GM18507 (cell line): ENCODE measurements at regions not wholly inside any gene's neighbourhood (a gene's known extent, or its start where the extent isn't known, plus 50 kb on each side); places are given as distances from the start of the nearest gene placed in this dataset.

Source experiments
- DNase-seq: peaks from one replicate; pipeline ENCODE4 v3.0.0; 2011; ENCODE audit warnings: low read depth; ENCODE audit not compliant: insufficient read length; ENCODE audit errors: extremely low spot score
- FAIRE-seq: peaks from 2 replicates; lab custom pipeline; 2011; peaks lifted over from hg19 to GRCh38; lab: Jason Lieb, UNC

GRCh38 chr5:15236911-15237508, 263.0 kb upstream of the FBXL7 start:
- no peak for FAIRE-seq

GRCh38 chr5:15234911-15235310, 265.1 kb upstream of the FBXL7 start:
- no peak for FAIRE-seq
- DNase-seq, result no peak

More at GRCh38 chr5:15236911-15237508, 263.0 kb upstream of the FBXL7 start:
- no peak for DNase-seq

GRCh38 chr5:15234366-15234765, 265.6 kb upstream of the FBXL7 start:
- no peak for FAIRE-seq
- DNase-seq, result no peak

GRCh38 chr5:15233566-15233965, 266.4 kb upstream of the FBXL7 start:
- DNase-seq, result no peak
- FAIRE-seq, result no peak

- no peak for DNase-seq
- FAIRE-seq, result no peak
Observed at GRCh38 chr5:15222156-15222555, 277.8 kb upstream of the FBXL7 start.

- FAIRE-seq (no peak), DNase-seq (no peak)
Observed at GRCh38 chr5:15220642-15221173, 279.3 kb upstream of the FBXL7 start.

GRCh38 chr5:15215056-15215455, 284.9 kb upstream of the FBXL7 start:
- FAIRE-seq, result no peak
- DNase-seq, result no peak

GRCh38 chr5:15214010-15214409, 286.0 kb upstream of the FBXL7 start:
- no peak for FAIRE-seq
- DNase-seq, result no peak

GRCh38 chr5:15209053-15209762, 290.8 kb upstream of the FBXL7 start:
- DNase-seq (no peak), FAIRE-seq (no peak)

GRCh38 chr5:15206133-15206532, 293.8 kb upstream of the FBXL7 start:
- FAIRE-seq (no peak), DNase-seq (no peak)

- no peak for FAIRE-seq
- DNase-seq, result no peak
Observed at GRCh38 chr5:15203376-15203775, 296.6 kb upstream of the FBXL7 start.

GRCh38 chr5:15191012-15191411, 309.0 kb upstream of the FBXL7 start:
- no peak for DNase-seq

GRCh38 chr5:15183520-15183919, 311.9 kb upstream of the ANKH start:
- no peak for FAIRE-seq
- no peak for DNase-seq

More at GRCh38 chr5:15191012-15191411, 309.0 kb upstream of the FBXL7 start:
- no peak for FAIRE-seq

GRCh38 chr5:15170173-15170572, 298.6 kb upstream of the ANKH start:
- FAIRE-seq (no peak), DNase-seq (no peak)

- no peak for DNase-seq
- no peak for FAIRE-seq
Observed at GRCh38 chr5:15168358-15168757, 296.8 kb upstream of the ANKH start.

GRCh38 chr5:15160091-15160490, 288.5 kb upstream of the ANKH start:
- FAIRE-seq (no peak), DNase-seq (no peak)

- FAIRE-seq (no peak), DNase-seq (no peak)
Observed at GRCh38 chr5:15159606-15160005, 288.0 kb upstream of the ANKH start.

- DNase-seq (no peak), FAIRE-seq (no peak)
Observed at GRCh38 chr5:15142458-15142857, 270.9 kb upstream of the ANKH start.

GRCh38 chr5:15137414-15137813, 265.8 kb upstream of the ANKH start:
- no peak for DNase-seq
- no peak for FAIRE-seq

- FAIRE-seq (no peak), DNase-seq (no peak)
Observed at GRCh38 chr5:15135661-15136060, 264.1 kb upstream of the ANKH start.

GRCh38 chr5:15133456-15133965, 261.9 kb upstream of the ANKH start:
- no peak for FAIRE-seq
- DNase-seq, result no peak
